Hematopoietic multipotent progenitor cell treated with erythropoietin and hydrocortisone succinate and interleukin-3 and kit ligand, for 15 days (in vitro differentiated cells): ENCODE measurements at regions not wholly inside any gene's neighbourhood (a gene's known extent, or its start where the extent isn't known, plus 50 kb on each side); places are given as distances from the start of the nearest gene placed in this dataset.
"Not testable (repeated sequence)": the region's sequence is repeated elsewhere in the genome, so short reads cannot be mapped to it uniquely, and the experiment has no call there.

Source experiments
- DNase-seq: peaks from one replicate; pipeline ENCODE4 v3.0.0-alpha.2; 2015; ENCODE audit warnings: low spot score

GRCh38 chr7:25598765-25599164 lies 370.5 kb upstream of the NPVF start:
- no peak for DNase-seq

GRCh38 chr7:25600262-25600920 lies 372.1 kb upstream of the NPVF start:
- no peak for DNase-seq

GRCh38 chr7:25602730-25603426 lies 374.6 kb upstream of the NPVF start:
- not testable (repeated sequence) for DNase-seq

- not testable (repeated sequence) for DNase-seq
Observed at GRCh38 chr7:25603427-25603740, 375.1 kb upstream of the NPVF start.

GRCh38 chr7:25611196-25611595 lies 382.9 kb upstream of the NPVF start:
- DNase-seq = no peak

- DNase-seq = no peak
Observed at GRCh38 chr7:25613912-25614311, 385.6 kb upstream of the NPVF start.

- DNase-seq = no peak
Observed at GRCh38 chr7:25614415-25614814, 386.1 kb upstream of the NPVF start.

- DNase-seq = no peak
Observed at GRCh38 chr7:25615003-25615402, 386.7 kb upstream of the NPVF start.

GRCh38 chr7:25615593-25615992 lies 387.3 kb upstream of the NPVF start:
- DNase-seq = no peak

GRCh38 chr7:25617214-25617613 lies 388.9 kb upstream of the NPVF start:
- no peak for DNase-seq

- DNase-seq = no peak
Observed at GRCh38 chr7:25617673-25618072, 389.4 kb upstream of the NPVF start.

- DNase-seq = no peak
Observed at GRCh38 chr7:25619381-25619780, 391.1 kb upstream of the NPVF start.

GRCh38 chr7:25619963-25620799 lies 391.9 kb upstream of the NPVF start:
- no peak for DNase-seq

GRCh38 chr7:25621993-25622392 lies 393.7 kb upstream of the NPVF start:
- DNase-seq = no peak

GRCh38 chr7:25622695-25623094 lies 394.4 kb upstream of the NPVF start:
- DNase-seq = no peak

GRCh38 chr7:25624051-25624450 lies 395.8 kb upstream of the NPVF start:
- DNase-seq = no peak

- no peak for DNase-seq
Observed at GRCh38 chr7:25624833-25625232, 396.5 kb upstream of the NPVF start.

- no peak for DNase-seq
Observed at GRCh38 chr7:25625306-25625992, 397.2 kb upstream of the NPVF start.

GRCh38 chr7:25626451-25627131 lies 398.3 kb upstream of the NPVF start:
- DNase-seq = no peak

- no peak for DNase-seq
Observed at GRCh38 chr7:25628446-25628845, 400.2 kb upstream of the NPVF start.

GRCh38 chr7:25632616-25633015 lies 404.3 kb upstream of the NPVF start:
- no peak for DNase-seq

GRCh38 chr7:25633426-25634036 lies 405.2 kb upstream of the NPVF start:
- DNase-seq = no peak
